ENCODE measurements at regions not wholly inside any gene's neighbourhood (a gene's known extent, or its start where the extent isn't known, plus 50 kb on each side); places are given as distances from the start of the nearest gene placed in this dataset.

GRCh38 chr15:85318048-85318731, 62.2 kb upstream of the AKAP13 start:
- no peak overlapping the region for H3K27ac ChIP-seq (ENCODE audit: extremely low read length, insufficient read depth, low read length)
- peaks cover 11% of the 10 kb centered on the region for H3K4me1 ChIP-seq (ENCODE audit: insufficient read depth, low read length)
- 20% methylated on average over 2 of the region's 2 CpGs for WGBS (ENCODE audit: low lambda C conversion rate)
- H3K4me3 ChIP-seq (replicated peaks in 1 of 3; ENCODE audit: insufficient read depth in 1 of 3, low read depth in 2 of 3, low read length in 3 of 3): no peak overlapping the region
- in situ Hi-C loops (cut with HindIII; ENCODE audit: extremely low pct_ligation_motif_present, low pct_unique_long_range_greater_than_20kb) (no loop called here), intact Hi-C loops (cut with micrococcal nuclease; ENCODE audit: unreplicated experiment) (no loop called here)
- H3K79me2 ChIP-seq (ENCODE audit: insufficient read depth, low read length): no peaks in the 10 kb centered on the region
- no peak for DNase-seq (ENCODE audit: low spot score)
- no peak overlapping the region for H3K4me2 ChIP-seq (ENCODE audit: low read depth, low read length)
- TF ChIP-seq ZIK1 (CRISPR knock-in tag; IDR thresholded peaks at IDR 0.05; ENCODE audit: borderline replicate concordance, low read depth) (no peak), NFE2L2 (IDR thresholded peaks at IDR 0.05; ENCODE audit: low read length) (no peak), NR0B2 (CRISPR knock-in tag; IDR thresholded peaks at IDR 0.05) (no peak), DBP (CRISPR knock-in tag; IDR thresholded peaks at IDR 0.05; ENCODE audit: not compliant biosample characterization) (no peak), ZNF329 (CRISPR knock-in tag; IDR thresholded peaks at IDR 0.05; ENCODE audit: low read depth) (peak; percentile 97), ZNF567 (CRISPR knock-in tag; IDR thresholded peaks at IDR 0.05; ENCODE audit: borderline replicate concordance) (no peak), NCOA5 (CRISPR knock-in tag; IDR thresholded peaks at IDR 0.05) (no peak), ZBTB34 (CRISPR knock-in tag; IDR thresholded peaks at IDR 0.05) (no peak), STAG1 (CRISPR knock-in tag; IDR thresholded peaks at IDR 0.05) (peak; percentile 17), ATF2 (CRISPR knock-in tag; IDR thresholded peaks at IDR 0.05) (no peak), FOSL2 (CRISPR knock-in tag; IDR thresholded peaks at IDR 0.05) (no peak), NFRKB (IDR thresholded peaks at IDR 0.05) (no peak), GLMP (CRISPR knock-in tag; IDR thresholded peaks at IDR 0.05; ENCODE audit: borderline replicate concordance) (no peak)
- no peak overlapping the region for H3K9ac ChIP-seq (ENCODE audit: insufficient read depth, low read depth, low read length)
- POLR2A ChIA-PET: no interaction called here
- peak; percentile 64 for ATAC-seq
- no peaks in the 10 kb centered on the region for H3K9me3 ChIP-seq (ENCODE audit: low read length)
- FAIRE-seq: no peak
- BruUV-seq (replicated peaks): no TSS peak
- no peak overlapping the region for H2AFZ ChIP-seq (ENCODE audit: low read length)
- H3K36me3 ChIP-seq (replicated peaks in 1 of 2; ENCODE audit: control insufficient read depth in 1 of 2, insufficient read depth in 2 of 2, low read length in 2 of 2): no peaks in the 10 kb centered on the region
- CTCF ChIA-PET (ENCODE audit: low intra/inter-chr PET ratio, low total read pairs): no interaction called here
- H4K20me1 ChIP-seq (ENCODE audit: insufficient read depth, low read length): no peaks in the 10 kb centered on the region
- no peaks in the 10 kb centered on the region for H3K27me3 ChIP-seq (ENCODE audit: control insufficient read depth in 1 of 2, insufficient read depth in 2 of 2, low read length in 2 of 2)
